Posterior cingulate gyrus (tissue), 11 donors: ENCODE measurements at regions not wholly inside any gene's neighbourhood (a gene's known extent, or its start where the extent isn't known, plus 50 kb on each side); places are given as distances from the start of the nearest gene placed in this dataset.
A peak's percentile ranks its signal among the peaks of the same experiment; 100 is the strongest.

ENCODE experiments used
- DNase-seq, 10 donors: peaks; one replicate each; pipeline versions ENCODE4 v3.0.0 to v3.0.0-alpha.2; 2020 to 2021; ENCODE audit warnings: mixed read lengths in 3 of 10
- intact Hi-C: fragments of 100-400 bp; cut with DNase I; formaldehyde crosslinking; loops from one replicate; pipeline ENCODE4 v1.15.1; 2023

- DNase-seq: no peak
- intact Hi-C loops: no loop called here
Measured at GRCh38 chr7:98679741-98680140, 62.7 kb downstream of the NPTX2 start.

DNA sequence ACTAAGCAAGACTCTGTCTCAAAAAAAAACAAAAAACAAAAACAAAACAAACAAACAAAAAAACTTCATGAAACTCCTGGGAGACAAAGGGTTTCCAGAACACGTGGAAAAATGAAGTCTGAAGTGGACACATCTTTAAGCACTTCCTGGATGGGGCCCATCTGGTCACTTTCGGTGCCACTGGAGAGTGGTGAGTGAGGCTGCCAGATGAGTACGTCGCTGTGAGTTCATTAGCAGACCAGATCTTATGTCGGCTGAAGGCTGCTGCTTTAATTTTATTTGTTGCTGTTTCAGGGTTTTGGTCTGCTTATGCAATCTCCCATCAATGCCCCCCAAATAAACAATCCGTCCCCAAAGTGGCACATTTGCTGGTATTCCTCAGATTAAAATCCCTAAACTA is 64.4 kb downstream of the NPTX2 start:
- intact Hi-C loops: no loop called here
- DNase-seq: no peak

GRCh38 chr7:98681951-98682350 is 64.9 kb downstream of the NPTX2 start:
- intact Hi-C loops: no loop called here
- no peak for DNase-seq

- DNase-seq: no peak
- intact Hi-C loops: no loop called here
Measured at GRCh38 chr7:98683514-98683913, 66.4 kb downstream of the NPTX2 start.

GRCh38 chr7:98685541-98685940 is 68.5 kb downstream of the NPTX2 start:
- no peak for DNase-seq
- intact Hi-C loops: no loop called here

DNA sequence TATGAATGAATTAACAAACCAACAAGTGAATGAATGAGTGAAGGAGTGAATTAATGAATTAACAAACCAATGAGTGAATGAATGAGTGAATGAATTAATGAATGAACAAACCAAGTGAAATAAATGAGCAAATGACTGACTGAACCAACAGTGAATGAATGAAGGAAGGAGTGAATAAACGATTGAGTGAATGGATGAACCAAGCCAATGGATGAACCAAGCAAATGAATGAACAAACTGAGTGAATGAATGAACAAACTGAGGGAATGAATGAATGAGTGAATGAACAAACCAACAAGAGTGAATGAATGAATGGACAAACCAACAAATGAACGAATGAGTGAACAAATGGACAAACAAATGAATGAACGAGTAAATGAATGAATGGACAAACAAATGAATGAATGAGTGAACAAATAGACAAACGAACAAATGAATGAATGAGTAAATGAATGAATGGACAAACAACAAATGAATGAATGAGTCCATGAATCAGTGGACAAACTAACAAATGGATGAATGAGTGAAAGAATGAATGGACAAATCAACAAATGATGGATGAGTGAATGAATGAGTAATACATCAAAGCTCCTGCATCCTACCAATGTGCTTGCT is 69.5 kb downstream of the NPTX2 start:
- intact Hi-C loops: no loop called here
- no peak for DNase-seq

- DNase-seq: no peak
- intact Hi-C loops: no loop called here
Measured at GRCh38 chr7:98687111-98687751, 70.1 kb downstream of the NPTX2 start.

DNA sequence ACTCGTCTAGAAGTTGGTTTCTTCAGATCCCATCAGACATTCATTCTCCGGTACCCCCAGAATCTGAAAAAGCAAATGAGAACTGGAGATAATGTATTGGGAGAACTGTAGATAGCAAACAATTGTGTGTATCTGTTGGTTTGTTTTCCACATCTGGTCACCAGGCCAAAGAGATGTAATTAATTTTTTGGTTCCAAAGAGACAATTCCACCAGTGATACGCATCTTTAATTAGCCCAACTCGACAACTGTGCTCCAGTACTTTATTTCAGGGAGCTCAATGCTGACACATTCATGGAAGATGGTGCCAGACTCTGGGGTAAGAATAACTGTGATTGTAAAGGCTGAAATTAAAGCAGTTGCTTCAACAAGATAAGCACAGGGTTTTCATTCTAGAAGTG is 74.5 kb downstream of the NPTX2 start:
- no peak for DNase-seq
- intact Hi-C loops: no loop called here

DNA sequence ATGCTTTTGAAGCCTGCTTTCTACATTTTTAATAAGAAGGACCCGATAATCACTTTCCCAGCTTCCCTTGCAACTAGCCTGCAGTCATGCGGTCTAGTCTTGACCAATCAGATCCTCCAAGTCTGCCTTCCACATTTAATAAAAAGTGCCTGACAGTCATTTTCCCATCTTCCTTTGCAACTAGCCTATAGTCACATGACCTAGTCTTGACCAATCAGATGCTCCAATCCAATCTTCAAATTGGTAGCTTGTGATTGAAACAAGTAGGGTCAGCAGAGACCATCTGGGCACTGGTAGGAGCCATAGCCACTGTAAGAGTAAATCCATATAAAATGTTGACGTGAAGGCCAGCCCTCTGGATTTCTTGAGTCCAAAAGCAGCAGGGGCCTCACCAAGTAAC is 80.0 kb downstream of the NPTX2 start:
- intact Hi-C loops: no loop called here

DNA sequence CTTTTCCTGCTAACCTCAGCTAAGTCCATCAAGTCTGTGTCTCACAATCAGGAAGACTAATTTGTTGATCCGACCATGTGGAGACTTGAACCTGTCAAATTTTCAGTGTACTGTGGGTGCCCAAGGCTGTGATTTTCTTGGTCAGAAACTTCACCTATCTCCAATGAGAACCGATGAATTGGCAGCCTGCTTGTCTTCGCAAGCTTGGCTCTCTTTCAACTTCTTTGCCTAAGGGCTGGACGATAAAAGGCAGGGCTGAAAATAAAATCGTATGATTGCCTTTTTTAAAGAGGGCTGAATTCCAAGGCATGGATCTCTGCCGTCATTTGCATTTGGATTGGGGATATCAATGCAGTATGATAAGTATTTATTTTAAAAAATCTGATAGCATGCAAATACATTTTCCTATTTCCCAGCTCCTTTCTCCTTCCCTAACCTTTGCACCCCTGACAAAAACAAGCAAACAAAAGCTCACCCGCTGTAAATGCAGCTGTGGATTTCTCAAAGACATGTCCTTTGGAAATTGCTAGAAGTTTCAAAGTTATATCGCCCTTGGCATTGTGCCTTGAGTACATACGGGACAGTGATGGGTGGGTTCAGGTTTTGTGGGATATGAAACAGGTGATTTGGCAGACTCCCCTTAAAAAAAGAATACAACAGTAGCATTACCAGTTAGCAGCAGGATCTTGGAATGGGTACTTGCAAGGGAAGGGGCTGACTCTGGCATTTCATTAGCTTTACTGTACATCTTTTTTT is 80.6 kb downstream of the NPTX2 start:
- intact Hi-C loops: no loop called here
- no peak for DNase-seq

More for the DNA sequence above, 80.0 kb downstream of the NPTX2 start:
- DNase-seq: no peak

- intact Hi-C loops: no loop called here
Measured at GRCh38 chr7:98698976-98699375, 81.9 kb downstream of the NPTX2 start.

GRCh38 chr7:98700533-98700932 is 83.4 kb downstream of the NPTX2 start:
- no peak for DNase-seq
- intact Hi-C loops: no loop called here

More at GRCh38 chr7:98698976-98699375, 81.9 kb downstream of the NPTX2 start:
- no peak for DNase-seq

DNA sequence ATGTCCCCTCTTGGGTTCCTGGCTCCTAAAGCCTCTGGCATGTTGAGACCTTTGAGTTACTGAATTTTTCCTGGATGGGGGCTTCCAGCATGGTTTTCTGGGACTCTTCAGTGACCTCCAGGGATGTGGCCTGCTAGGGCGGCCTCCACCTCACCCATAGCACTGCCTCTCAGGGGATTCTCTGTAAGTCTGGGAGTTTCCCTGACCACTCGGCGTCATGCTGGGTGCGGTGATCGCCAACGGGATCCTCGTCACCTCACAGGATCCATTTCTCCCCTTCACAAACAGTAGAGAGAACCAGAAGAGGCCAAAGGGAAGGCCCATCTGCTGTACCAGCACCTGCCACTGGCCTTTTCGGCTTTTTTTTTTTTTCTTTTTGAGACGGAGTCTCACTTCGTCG is 84.3 kb downstream of the NPTX2 start:
- no peak for DNase-seq
- intact Hi-C loops: no loop called here

- intact Hi-C loops: no loop called here
- DNase-seq: no peak
Measured at GRCh38 chr7:98702021-98702420, 84.9 kb downstream of the NPTX2 start.

GRCh38 chr7:98703916-98704315 is 86.8 kb downstream of the NPTX2 start:
- DNase-seq: no peak
- intact Hi-C loops: no loop called here

DNA sequence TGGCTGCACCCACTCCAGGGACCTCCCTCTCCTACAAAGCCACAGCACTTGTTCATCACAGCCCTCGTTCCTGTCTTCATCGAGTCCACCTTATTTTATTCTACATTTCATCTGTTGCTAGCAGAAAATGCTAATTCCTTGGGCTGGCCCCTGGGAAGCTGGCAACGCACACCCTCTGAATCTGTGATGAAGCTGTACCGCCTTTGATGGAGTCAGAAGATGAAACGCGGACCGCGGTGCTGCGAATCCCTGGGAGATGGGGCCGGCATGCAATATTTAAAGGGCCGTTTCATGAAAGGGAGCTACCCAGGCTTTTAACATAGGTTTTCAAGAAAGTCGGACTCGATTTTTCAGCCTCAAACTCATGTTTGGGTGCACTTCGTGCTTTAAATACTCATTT is 88.5 kb downstream of the NPTX2 start:
- intact Hi-C loops: no loop called here
- no peak for DNase-seq

DNA sequence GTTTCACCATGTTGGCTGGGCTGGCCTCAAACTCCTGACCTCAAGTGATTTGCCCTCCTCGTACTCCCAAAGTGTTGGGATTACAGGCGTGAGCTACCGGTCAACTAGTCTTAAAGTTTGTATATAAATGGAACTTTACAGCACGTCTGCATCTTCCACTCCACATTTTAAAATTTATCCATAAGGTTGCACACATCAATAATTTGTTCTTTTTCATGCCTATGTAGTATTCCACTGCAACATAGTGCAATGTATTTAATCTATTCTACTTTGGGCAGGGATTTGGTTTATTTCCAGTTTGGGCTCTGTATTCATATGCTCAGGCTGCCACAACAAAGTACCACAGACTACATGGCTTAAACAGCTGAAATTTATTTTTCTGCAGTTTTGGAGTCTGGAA is 90.0 kb downstream of the NPTX2 start:
- intact Hi-C loops: no loop called here
- no peak for DNase-seq

DNA sequence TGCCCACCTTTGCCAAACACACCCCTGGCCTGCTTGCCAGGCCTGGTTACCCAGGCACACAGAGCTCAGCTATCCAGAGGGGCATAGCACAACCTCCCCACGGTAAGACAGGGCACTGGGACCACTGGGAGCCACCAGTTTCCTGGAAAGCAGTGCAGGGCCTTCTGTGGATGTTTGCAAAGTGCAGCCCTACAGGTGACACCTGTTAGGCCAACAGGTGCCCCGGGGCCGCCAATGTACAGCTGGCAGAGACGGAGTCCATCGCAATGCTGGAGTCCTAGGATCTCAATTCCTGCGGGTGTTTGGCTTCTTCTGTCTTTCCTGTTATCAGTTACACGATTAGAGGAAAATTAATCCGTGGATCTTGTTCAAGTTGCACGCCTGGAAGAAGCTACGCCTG is 94.9 kb downstream of the NPTX2 start:
- intact Hi-C loops: no loop called here

GRCh38 chr7:98713165-98713810 is 96.2 kb downstream of the NPTX2 start:
- DNase-seq: no peak

More for the DNA sequence above, 94.9 kb downstream of the NPTX2 start:
- no peak for DNase-seq

GRCh38 chr7:98719396-98719795 is 102.3 kb downstream of the NPTX2 start:
- peak in 1 of 10 donors; percentile 16 for DNase-seq
- intact Hi-C loops: no loop called here

More at GRCh38 chr7:98713165-98713810, 96.2 kb downstream of the NPTX2 start:
- intact Hi-C loops: no loop called here

DNA sequence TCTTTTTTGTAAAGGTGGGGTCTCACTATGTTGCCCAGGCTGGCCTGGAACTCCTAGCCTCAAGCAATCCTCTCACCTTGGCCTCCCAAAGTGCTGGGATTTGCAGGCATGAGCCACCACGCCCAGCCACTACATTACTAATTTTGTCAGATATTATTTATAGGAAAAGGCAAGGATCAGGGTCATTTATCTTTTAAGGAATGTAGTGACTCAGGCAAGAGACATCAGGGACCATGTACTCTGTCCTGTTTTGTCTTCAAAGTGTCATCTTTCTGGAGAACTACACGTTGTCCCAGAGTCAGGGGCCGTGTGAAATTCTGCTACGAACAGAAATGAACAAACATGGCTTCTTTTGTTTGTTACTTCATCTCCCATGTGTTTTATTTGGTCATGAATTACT is 105.3 kb downstream of the NPTX2 start:
- DNase-seq: peak in 1 of 10 donors; percentile 8

More for the DNA sequence above, 105.3 kb downstream of the NPTX2 start:
- intact Hi-C loops: no loop called here
